ENCODE measurements at regions not wholly inside any gene's neighbourhood (a gene's known extent, or its start where the extent isn't known, plus 50 kb on each side); places are given as distances from the start of the nearest gene placed in this dataset.

- no peak for TF ChIP-seq CTCF (IDR thresholded peaks at IDR 0.05)
- no peak for TF ChIP-seq POLR2AphosphoS5 (IDR thresholded peaks at IDR 0.05)
- no peak for TF ChIP-seq POLR2A (IDR thresholded peaks at IDR 0.05)
Observed at GRCh38 chr12:61220337-61220736, 1039.9 kb upstream of the USP15 start.

Data from prostate gland (tissue), 2 donors.